ENCODE measurements at regions not wholly inside any gene's neighbourhood (a gene's known extent, or its start where the extent isn't known, plus 50 kb on each side); places are given as distances from the start of the nearest gene placed in this dataset.

- no peak for TF ChIP-seq CTCF (conservative IDR thresholded peaks at IDR 0.05)
- Histone ChIP-seq H2BK5ac (ENCODE audit: insufficient read length, low read length) (no peak overlapping the region), H3K23me2 (ENCODE audit: insufficient read length, low read depth, low read length, poor library complexity, severe bottlenecking) (no peaks in the 10 kb centered on the region), H2BK15ac (ENCODE audit: low read depth, low read length) (no peak overlapping the region), H2AFZ (ENCODE audit: low read length) (no peak overlapping the region), H2BK120ac (ENCODE audit: low read depth, low read length, poor library complexity, severe bottlenecking) (no peak overlapping the region), H3K18ac (ENCODE audit: insufficient read length, low read depth, low read length) (no peak overlapping the region), H2BK12ac (ENCODE audit: insufficient read length, low read depth, low read length) (no peak overlapping the region), H3K9me3 (ENCODE audit: control insufficient read depth, low read depth, low read length) (peaks cover 6% of the 10 kb centered on the region), H3K4me1 (ENCODE audit: insufficient read depth, low read length) (no peaks in the 10 kb centered on the region), H3K9ac (ENCODE audit: extremely low read depth, insufficient read length, low read length) (no peak overlapping the region), H2AK5ac (ENCODE audit: insufficient read length, low read length) (no peak overlapping the region), H3T11ph (ENCODE audit: low read length) (no peak overlapping the region), H3K4me2 (ENCODE audit: insufficient read depth, insufficient read length, low read length) (no peak overlapping the region), H3K56ac (ENCODE audit: insufficient read length, low read depth, low read length) (no peak overlapping the region), H4K20me1 (ENCODE audit: control insufficient read depth, insufficient read depth, insufficient read length) (no peaks in the 10 kb centered on the region), H2BK20ac (ENCODE audit: low read depth, low read length, poor library complexity, severe bottlenecking) (no peak overlapping the region), H4K8ac (replicated peaks; ENCODE audit: insufficient read length, low read depth, low read length) (no peak overlapping the region), H3K27ac (ENCODE audit: insufficient read length, low read depth, low read length) (no peak overlapping the region), H4K91ac (ENCODE audit: insufficient read length, low read depth, low read length) (no peak overlapping the region), H3K14ac (ENCODE audit: insufficient read depth, low read length) (no peak overlapping the region), H3K79me2 (ENCODE audit: insufficient read depth, low read length) (no peaks in the 10 kb centered on the region), H3K27me3 (ENCODE audit: insufficient read depth, low read length) (no peaks in the 10 kb centered on the region), H4K5ac (ENCODE audit: insufficient read length, low read depth, low read length) (no peak overlapping the region), H3K23ac (ENCODE audit: insufficient read length, low read depth, low read length) (no peak overlapping the region), H3K79me1 (ENCODE audit: insufficient read depth, low read depth, low read length, poor library complexity, severe bottlenecking) (no peaks in the 10 kb centered on the region), H3K4ac (ENCODE audit: low read depth, low read length) (no peak overlapping the region)
- H3K4me3 Mint-ChIP-seq, result no peak overlapping the region
- peaks cover 1 to 23% (median 12%) of the 10 kb centered on the region in 3 experiments; a peak in 6 of 7 replicates for H3K36me3 Mint-ChIP-seq (ENCODE audit: insufficient read depth in 1 of 3, low read depth in 3 of 3)
- peaks cover 3 to 8% of the 10 kb centered on the region in 2 experiments; a peak in 4 of 5 replicates for H3K9me3 Mint-ChIP-seq
- WGBS (ENCODE audit: extremely low coverage, insufficient read length, low lambda C conversion rate), result no CpG with 5 or more reads among the region's 9 CpGs
- H3K27ac Mint-ChIP-seq, result peak overlapping the region in 1 of 3 experiments; percentile 70; a peak in 1 of 7 replicates
- H3K27me3 Mint-ChIP-seq (ENCODE audit: low read depth), result no peaks in the 10 kb centered on the region; the same call in none of the 2 replicates
- no peak for DNase-seq
- H3K4me1 Mint-ChIP-seq, result peaks cover 0 to 11% of the 10 kb centered on the region in 2 experiments; a peak in 1 of 4 replicates
Observed at GRCh38 chr6:137651591-137652335, 157.6 kb upstream of the OLIG3 start.

All from H9 (cell line).